Tibial artery (tissue), 4 donors: ENCODE measurements at regions not wholly inside any gene's neighbourhood (a gene's known extent, or its start where the extent isn't known, plus 50 kb on each side); places are given as distances from the start of the nearest gene placed in this dataset.

Experiments
- DNase-seq, 2 donors: peaks; one replicate each; pipeline ENCODE4 v3.0.0-alpha.2; 2019
- H3K27ac ChIP-seq, 2 donors: fragments of 200-600 bp; sonication (generic) in 1 of 2; 1 replicate in 1 of 2; 2 replicates in 1 of 2; pipeline ENCODE4 v1.5.1; 2018 to 2019; ENCODE audit warnings: mild to moderate bottlenecking in 1 of 2
- H3K27me3 ChIP-seq, 2 donors: fragments of 200-600 bp; sonication (generic) in 1 of 2; one replicate each; pipeline versions ENCODE4 v1.5.1 to v1.6.0; 2016 to 2019
- H3K36me3 ChIP-seq, 3 donors: fragments of 200-600 bp; sonication (generic) in 2 of 3; one replicate each; pipeline ENCODE4 v1.5.1; 2016 to 2019; ENCODE audit warnings: mild to moderate bottlenecking in 2 of 3
- H3K4me1 ChIP-seq, 4 donors: fragments of 200-600 bp; sonication (generic) in 2 of 4; 1 replicate in 3 of 4; 2 replicates in 1 of 4; pipeline ENCODE4 v1.5.1; 2016 to 2019
- H3K4me3 ChIP-seq, 2 donors: fragments of 200-600 bp; sonication (generic) in 1 of 2; 1 replicate in 1 of 2; 2 replicates in 1 of 2; pipeline ENCODE4 v1.5.1; 2018 to 2019; ENCODE audit warnings: mild to moderate bottlenecking in 2 of 2
- H3K9me3 ChIP-seq, 3 donors: fragments of 200-600 bp; sonication (generic) in 1 of 3; one replicate each; pipeline ENCODE4 v1.5.1; 2016 to 2019
- intact Hi-C: fragments of 100-400 bp; cut with DNase I; formaldehyde crosslinking; loops from one replicate; pipeline ENCODE4 v1.15.0; 2023; ENCODE audit warnings: low total_unique reads
- TF ChIP-seq, protein P1 (sequence below), 2 experiments: fragments of 200-600 bp in 1 of 2; fragments of 450-650 bp in 1 of 2; IDR thresholded peaks; one replicate each; pipeline ENCODE4 v1.5.1; 2017 to 2019; ENCODE audit warnings: antibody characterized with exemption in 2 of 2, mild to moderate bottlenecking in 1 of 2, moderate library complexity in 1 of 2

DNA sequence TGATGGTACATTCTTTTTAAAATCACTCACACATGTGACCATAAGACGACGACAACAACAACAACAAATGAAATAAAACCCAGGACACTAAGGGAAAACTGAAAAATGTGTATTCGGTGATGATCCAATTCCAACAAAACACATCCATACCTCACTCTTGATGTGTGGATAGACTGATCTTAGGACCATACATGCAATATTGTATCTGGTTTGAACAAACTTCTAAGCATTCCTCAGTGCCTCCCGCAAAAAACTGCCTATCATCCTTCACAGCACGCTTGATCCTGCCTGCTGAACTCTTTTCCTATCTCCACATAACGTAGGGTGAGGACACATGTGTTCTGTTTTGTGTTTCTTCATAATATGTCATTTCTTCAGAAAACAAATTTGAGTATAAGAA, 415.2 kb downstream of the KCTD12 start:
- Histone ChIP-seq H3K4me3 (no peak overlapping the region), H3K36me3 (no peaks in the 10 kb centered on the region), H3K9me3 (no peaks in the 10 kb centered on the region), H3K4me1 (no peaks in the 10 kb centered on the region), H3K27ac (no peak overlapping the region), H3K27me3 (no peaks in the 10 kb centered on the region)
- TF ChIP-seq, protein P1, sequence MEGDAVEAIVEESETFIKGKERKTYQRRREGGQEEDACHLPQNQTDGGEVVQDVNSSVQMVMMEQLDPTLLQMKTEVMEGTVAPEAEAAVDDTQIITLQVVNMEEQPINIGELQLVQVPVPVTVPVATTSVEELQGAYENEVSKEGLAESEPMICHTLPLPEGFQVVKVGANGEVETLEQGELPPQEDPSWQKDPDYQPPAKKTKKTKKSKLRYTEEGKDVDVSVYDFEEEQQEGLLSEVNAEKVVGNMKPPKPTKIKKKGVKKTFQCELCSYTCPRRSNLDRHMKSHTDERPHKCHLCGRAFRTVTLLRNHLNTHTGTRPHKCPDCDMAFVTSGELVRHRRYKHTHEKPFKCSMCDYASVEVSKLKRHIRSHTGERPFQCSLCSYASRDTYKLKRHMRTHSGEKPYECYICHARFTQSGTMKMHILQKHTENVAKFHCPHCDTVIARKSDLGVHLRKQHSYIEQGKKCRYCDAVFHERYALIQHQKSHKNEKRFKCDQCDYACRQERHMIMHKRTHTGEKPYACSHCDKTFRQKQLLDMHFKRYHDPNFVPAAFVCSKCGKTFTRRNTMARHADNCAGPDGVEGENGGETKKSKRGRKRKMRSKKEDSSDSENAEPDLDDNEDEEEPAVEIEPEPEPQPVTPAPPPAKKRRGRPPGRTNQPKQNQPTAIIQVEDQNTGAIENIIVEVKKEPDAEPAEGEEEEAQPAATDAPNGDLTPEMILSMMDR (IDR thresholded peaks at IDR 0.05), result no peak
- intact Hi-C loops, result loop anchor here (10.0 kb wide), 1 partner anchor 776 kb away; no protein-coding TSS in a partner anchor
- no peak for DNase-seq

DNA sequence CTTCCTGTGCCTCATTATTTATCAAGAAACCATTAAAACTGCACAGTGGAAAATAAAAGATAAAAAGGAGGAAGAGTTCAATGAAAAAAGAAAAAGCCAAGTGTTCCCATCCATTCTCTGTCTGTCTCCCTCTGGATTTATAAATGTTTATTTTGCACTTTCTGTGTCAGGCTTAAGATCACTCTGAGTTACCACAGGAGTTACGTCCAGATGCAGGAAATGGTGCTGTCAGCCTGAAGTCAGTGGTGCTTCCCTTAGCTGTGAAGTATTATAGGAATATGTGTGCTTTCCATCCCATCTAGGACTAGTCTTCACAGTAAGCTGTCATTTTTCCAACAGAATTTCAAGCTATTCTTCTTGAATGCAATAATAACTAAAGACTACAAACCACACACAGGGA, 420.2 kb downstream of the KCTD12 start:
- no peak for DNase-seq
- Histone ChIP-seq H3K4me1 (no peaks in the 10 kb centered on the region), H3K27ac (no peak overlapping the region), H3K9me3 (no peaks in the 10 kb centered on the region), H3K36me3 (no peaks in the 10 kb centered on the region), H3K4me3 (no peak overlapping the region), H3K27me3 (no peaks in the 10 kb centered on the region)
- TF ChIP-seq, protein P1 (IDR thresholded peaks at IDR 0.05), result no peak
- intact Hi-C loops, result loop anchor here (10.0 kb wide), 1 partner anchor 439 kb away; no protein-coding TSS in a partner anchor

DNA sequence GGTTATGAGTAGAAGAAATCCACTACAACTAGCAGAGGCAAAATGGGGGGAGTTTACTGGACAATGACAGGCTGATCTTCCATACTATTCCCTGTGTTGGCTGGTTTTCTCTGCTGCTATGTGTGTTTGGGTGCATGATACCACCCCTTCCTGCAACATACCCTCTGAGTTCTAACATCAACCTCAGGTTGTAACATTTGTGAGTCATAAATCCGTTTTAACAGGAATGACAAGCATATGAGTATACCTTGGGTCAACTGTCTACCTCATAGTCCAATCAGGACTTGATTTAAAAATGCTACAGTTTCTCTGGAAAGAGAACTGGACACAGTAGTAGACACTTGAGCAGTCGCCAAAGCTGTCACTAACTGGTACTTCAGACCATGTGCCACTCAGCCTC, 422.9 kb downstream of the KCTD12 start:
- TF ChIP-seq, protein P1 (IDR thresholded peaks at IDR 0.05), result no peak
- H3K27me3 ChIP-seq, result no peaks in the 10 kb centered on the region
- no peaks in the 10 kb centered on the region for H3K4me1 ChIP-seq

DNA sequence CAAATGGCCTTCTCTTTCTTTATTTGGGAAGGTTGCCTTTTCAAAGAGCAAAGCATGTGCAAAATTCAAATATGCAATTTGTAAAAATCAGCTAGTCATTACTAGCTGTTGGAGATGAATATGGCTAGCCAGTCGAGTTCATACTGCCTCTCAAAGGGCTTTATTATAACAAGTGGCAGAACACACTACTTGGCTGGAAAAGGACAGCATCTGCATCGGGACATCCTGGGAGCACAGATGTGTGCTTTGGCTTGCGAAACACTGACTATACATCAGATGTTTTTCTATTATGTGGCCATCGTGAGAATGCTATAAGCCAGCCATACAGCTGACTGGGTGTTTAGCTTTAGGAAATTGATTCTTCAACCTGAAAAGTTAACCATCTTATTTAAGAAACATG, 424.2 kb downstream of the KCTD12 start:
- DNase-seq, result no peak
- no peak overlapping the region for H3K27ac ChIP-seq
- no peak overlapping the region for H3K4me3 ChIP-seq

More for the DNA sequence above, 422.9 kb downstream of the KCTD12 start:
- Histone ChIP-seq H3K4me3 (no peak overlapping the region), H3K9me3 (no peaks in the 10 kb centered on the region), H3K36me3 (no peaks in the 10 kb centered on the region), H3K27ac (no peak overlapping the region)
- intact Hi-C loops, result loop anchor here (10.0 kb wide), 1 partner anchor 441 kb away; no protein-coding TSS in a partner anchor
- DNase-seq, result no peak

DNA sequence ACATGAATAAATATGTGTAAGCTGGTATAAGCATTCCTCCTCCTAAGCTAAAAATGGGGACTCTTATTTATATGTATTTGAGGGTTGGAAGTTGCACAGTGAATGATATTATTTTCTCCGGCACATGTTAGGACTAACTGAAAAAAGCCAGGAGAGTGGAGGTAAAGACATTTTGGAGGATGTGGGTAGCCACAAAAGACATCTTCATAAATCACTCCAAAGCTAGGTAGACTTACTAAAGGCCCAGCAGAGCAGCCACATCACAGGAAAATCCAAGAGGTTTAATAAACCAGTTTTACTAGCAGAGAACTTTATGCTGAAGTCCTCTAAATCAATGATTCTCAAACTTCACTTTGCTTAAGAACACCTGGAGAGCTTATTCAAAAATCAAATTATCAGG, 424.7 kb downstream of the KCTD12 start:
- Histone ChIP-seq H3K9me3 (no peaks in the 10 kb centered on the region), H3K27me3 (no peaks in the 10 kb centered on the region), H3K36me3 (no peaks in the 10 kb centered on the region), H3K27ac (no peak overlapping the region), H3K4me1 (no peaks in the 10 kb centered on the region), H3K4me3 (no peak overlapping the region)
- TF ChIP-seq, protein P1 (IDR thresholded peaks at IDR 0.05), result no peak
- no peak for DNase-seq
- intact Hi-C loops, result loop anchor here (10.0 kb wide), 1 partner anchor 443 kb away; no protein-coding TSS in a partner anchor

More for the DNA sequence above, 424.2 kb downstream of the KCTD12 start:
- H3K36me3 ChIP-seq, result no peaks in the 10 kb centered on the region
- no peaks in the 10 kb centered on the region for H3K27me3 ChIP-seq
- H3K9me3 ChIP-seq, result no peaks in the 10 kb centered on the region
- H3K4me1 ChIP-seq, result no peaks in the 10 kb centered on the region
- TF ChIP-seq, protein P1 (IDR thresholded peaks at IDR 0.05), result no peak
- intact Hi-C loops, result loop anchor here (10.0 kb wide), 1 partner anchor 443 kb away; no protein-coding TSS in a partner anchor

DNA sequence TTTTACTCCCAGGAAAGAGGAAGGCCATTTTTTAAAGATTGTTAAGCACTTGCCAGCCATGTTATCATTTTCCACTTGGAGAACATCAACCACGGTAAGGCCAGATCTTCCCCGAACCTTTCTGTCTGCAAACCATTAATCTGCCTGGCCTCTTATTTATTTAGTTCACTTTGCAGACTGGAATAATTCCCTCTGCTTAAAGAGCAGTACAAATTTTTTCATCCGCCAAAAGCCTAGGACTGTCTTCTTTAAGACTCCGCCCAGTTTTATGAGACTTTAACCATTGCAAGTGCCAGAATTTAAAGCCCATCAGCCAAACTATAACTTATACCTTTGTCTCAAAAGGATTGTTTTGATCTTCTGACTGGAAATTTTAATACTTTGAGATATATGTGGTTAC, 426.3 kb downstream of the KCTD12 start:
- Histone ChIP-seq H3K9me3 (no peaks in the 10 kb centered on the region), H3K36me3 (no peaks in the 10 kb centered on the region), H3K27me3 (no peaks in the 10 kb centered on the region), H3K4me3 (no peak overlapping the region), H3K4me1 (no peaks in the 10 kb centered on the region), H3K27ac (no peak overlapping the region)
- TF ChIP-seq, protein P1 (IDR thresholded peaks at IDR 0.05), result no peak
- intact Hi-C loops, result loop anchor here (10.0 kb wide), 1 partner anchor 445 kb away; no protein-coding TSS in a partner anchor
- no peak for DNase-seq
